ENCODE measurements at regions not wholly inside any gene's neighbourhood (a gene's known extent, or its start where the extent isn't known, plus 50 kb on each side); places are given as distances from the start of the nearest gene placed in this dataset.

DNA sequence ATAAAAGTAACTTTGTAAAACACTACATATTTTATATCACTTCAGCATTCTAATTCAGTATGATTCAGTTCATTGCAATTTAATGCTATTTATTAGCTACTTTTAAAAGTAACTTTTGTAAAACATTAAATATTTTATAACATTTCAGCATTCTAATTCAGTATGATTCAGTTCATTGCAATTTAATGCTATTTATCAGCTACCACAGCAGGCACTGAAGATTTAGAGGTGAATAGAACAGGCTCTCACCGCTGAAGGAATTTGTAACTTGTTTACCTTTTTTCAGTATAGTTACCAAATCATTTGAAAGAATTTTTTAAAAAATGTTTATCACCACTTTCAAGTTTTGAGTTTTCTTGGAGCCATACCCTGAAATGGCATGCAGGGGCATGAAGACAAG, 266.4 kb upstream of the DAB2 start:
- TF ChIP-seq, protein P1, sequence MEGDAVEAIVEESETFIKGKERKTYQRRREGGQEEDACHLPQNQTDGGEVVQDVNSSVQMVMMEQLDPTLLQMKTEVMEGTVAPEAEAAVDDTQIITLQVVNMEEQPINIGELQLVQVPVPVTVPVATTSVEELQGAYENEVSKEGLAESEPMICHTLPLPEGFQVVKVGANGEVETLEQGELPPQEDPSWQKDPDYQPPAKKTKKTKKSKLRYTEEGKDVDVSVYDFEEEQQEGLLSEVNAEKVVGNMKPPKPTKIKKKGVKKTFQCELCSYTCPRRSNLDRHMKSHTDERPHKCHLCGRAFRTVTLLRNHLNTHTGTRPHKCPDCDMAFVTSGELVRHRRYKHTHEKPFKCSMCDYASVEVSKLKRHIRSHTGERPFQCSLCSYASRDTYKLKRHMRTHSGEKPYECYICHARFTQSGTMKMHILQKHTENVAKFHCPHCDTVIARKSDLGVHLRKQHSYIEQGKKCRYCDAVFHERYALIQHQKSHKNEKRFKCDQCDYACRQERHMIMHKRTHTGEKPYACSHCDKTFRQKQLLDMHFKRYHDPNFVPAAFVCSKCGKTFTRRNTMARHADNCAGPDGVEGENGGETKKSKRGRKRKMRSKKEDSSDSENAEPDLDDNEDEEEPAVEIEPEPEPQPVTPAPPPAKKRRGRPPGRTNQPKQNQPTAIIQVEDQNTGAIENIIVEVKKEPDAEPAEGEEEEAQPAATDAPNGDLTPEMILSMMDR (IDR thresholded peaks at IDR 0.05) = no peak
- no peak for TF ChIP-seq POLR2A (IDR thresholded peaks at IDR 0.05)
